IMR-90 (cell line): ENCODE measurements at regions not wholly inside any gene's neighbourhood (a gene's known extent, or its start where the extent isn't known, plus 50 kb on each side); places are given as distances from the start of the nearest gene placed in this dataset.

Source experiments
- ATAC-seq: fragments of 200-7000 bp; cut with Tn5 transposase; 2 replicates; pipeline ENCODE4 v1.9.1; 2020; ENCODE audit warnings: low read depth, mild to moderate bottlenecking, moderate library complexity
- BruUV-seq: library from RNA; stranded (reverse); fragments of 400-500 nt; replicated peaks from 2 replicates; lab custom pipeline; 2021; lab: Mats Ljungman, UMichigan
- CTCF ChIA-PET: fragments of 300-600 bp; formaldehyde crosslinking; extraction: SDS; loops from one replicate; lab custom pipeline; 2021; ENCODE audit warnings: antibody characterized with exemption; lab: Yijun Ruan, JAX
- POLR2A ChIA-PET: fragments of 300-600 bp; sonication (Branson Sonifier 250); formaldehyde crosslinking; loops from one replicate; lab custom pipeline; 2022; ENCODE audit warnings: antibody characterized with exemption; ENCODE audit not compliant: unreplicated experiment; lab: Charles Lee
- DNase-seq: peaks from one replicate; pipeline ENCODE4 v3.0.0; 2013
- H2AFZ ChIP-seq: replicated peaks from 2 replicates; pipeline ENCODE3; 2013; ENCODE audit warnings: low read length, mild to moderate bottlenecking; ENCODE audit not compliant: poor library complexity
- H2AK5ac ChIP-seq: 2 replicates; pipeline ENCODE4 v1.6.1; 2013; ENCODE audit warnings: low read depth, low read length, inconsistent platforms
- H2AK9ac ChIP-seq: replicated peaks from 2 replicates; pipeline ENCODE3; 2013; ENCODE audit warnings: mild to moderate bottlenecking, low read depth, low read length, moderate library complexity; ENCODE audit not compliant: poor library complexity
- H2BK120ac ChIP-seq: 2 replicates; pipeline ENCODE4 v1.6.1; 2013; ENCODE audit warnings: low read depth, low read length, inconsistent platforms
- H2BK15ac ChIP-seq: 3 replicates; pipeline ENCODE4 v1.6.1; 2013; ENCODE audit warnings: low read depth, low read length, inconsistent platforms
- H2BK20ac ChIP-seq: 2 replicates; pipeline ENCODE4 v1.6.1; 2013; ENCODE audit warnings: low read depth, mild to moderate bottlenecking, inconsistent platforms, low read length, moderate library complexity
- H2BK5ac ChIP-seq: 2 replicates; pipeline ENCODE4 v1.6.1; 2013; ENCODE audit warnings: mild to moderate bottlenecking, low read depth, low read length, inconsistent platforms; ENCODE audit not compliant: poor library complexity, severe bottlenecking
- H3K14ac ChIP-seq: replicated peaks from 2 replicates; pipeline ENCODE4 v1.6.1; 2013; ENCODE audit warnings: low read depth, low read length, inconsistent platforms
- H3K18ac ChIP-seq: 2 replicates; pipeline ENCODE4 v1.6.1; 2013; ENCODE audit warnings: low read depth, low read length, control low read depth
- H3K23ac ChIP-seq: 2 replicates; pipeline ENCODE4 v1.6.1; 2013; ENCODE audit warnings: low read depth, low read length, inconsistent platforms
- H3K27ac ChIP-seq: 2 replicates; pipeline ENCODE4 v1.5.1; 2013; ENCODE audit warnings: mild to moderate bottlenecking, control low read depth, low read length; ENCODE audit not compliant: insufficient read depth
- H3K27me3 ChIP-seq: 2 replicates; pipeline ENCODE4 v1.6.1; 2013; ENCODE audit warnings: low read length; ENCODE audit not compliant: control insufficient read depth, insufficient read depth
- H3K36me3 ChIP-seq: 2 replicates; pipeline ENCODE4 v1.6.1; 2013; ENCODE audit warnings: low read length, mixed read lengths; ENCODE audit not compliant: control insufficient read depth, insufficient read depth
- H3K4ac ChIP-seq: 2 replicates; pipeline ENCODE4 v1.6.1; 2013; ENCODE audit warnings: low read depth, low read length, inconsistent platforms
- H3K4me1 ChIP-seq: 2 replicates; pipeline ENCODE4 v1.6.1; 2013; ENCODE audit warnings: low read length, mixed read lengths; ENCODE audit not compliant: control insufficient read depth, insufficient read depth
- H3K4me2 ChIP-seq: 2 replicates; pipeline ENCODE4 v1.6.1; 2013; ENCODE audit warnings: low read depth, mild to moderate bottlenecking, control low read depth, low read length, moderate library complexity
- H3K4me3 ChIP-seq: 2 replicates; pipeline ENCODE4 v1.5.1; 2013; ENCODE audit warnings: low read depth, mild to moderate bottlenecking, control low read depth, low read length, moderate library complexity; ENCODE audit not compliant: insufficient read depth
- H3K56ac ChIP-seq: 2 replicates; pipeline ENCODE4 v1.6.1; 2013; ENCODE audit warnings: low read length, inconsistent platforms; ENCODE audit not compliant: insufficient read depth; ENCODE audit errors: extremely low read depth
- H3K79me1 ChIP-seq, 2 experiments: 2 replicates each; pipeline ENCODE4 v1.6.1; 2013; ENCODE audit warnings: low read length in 2 of 2, inconsistent platforms in 1 of 2, low read depth in 1 of 2
- H3K9ac ChIP-seq: 2 replicates; pipeline ENCODE4 v1.6.1; 2013; ENCODE audit warnings: low read depth, low read length, control low read depth
- H3K9me1 ChIP-seq: 2 replicates; pipeline ENCODE4 v1.6.1; 2013; ENCODE audit warnings: low read length, inconsistent platforms; ENCODE audit not compliant: insufficient read depth
- H3K9me3 ChIP-seq: 2 replicates; pipeline ENCODE4 v1.6.1; 2013; ENCODE audit warnings: low read length; ENCODE audit not compliant: control insufficient read depth, insufficient read depth
- H4K20me1 ChIP-seq: 2 replicates; pipeline ENCODE4 v1.6.1; 2013; ENCODE audit warnings: low read length, inconsistent platforms; ENCODE audit not compliant: insufficient read depth
- H4K5ac ChIP-seq: 2 replicates; pipeline ENCODE4 v1.6.1; 2013; ENCODE audit warnings: mild to moderate bottlenecking, low read depth, low read length, control low read depth
- H4K8ac ChIP-seq, 2 experiments: 2 replicates each; pipeline ENCODE4 v1.6.1; 2013; ENCODE audit warnings: low read depth in 2 of 2, low read length in 2 of 2, control low read depth in 1 of 2, inconsistent platforms in 1 of 2
- H4K91ac ChIP-seq: 2 replicates; pipeline ENCODE4 v1.6.1; 2013; ENCODE audit warnings: low read depth, low read length, inconsistent platforms; ENCODE audit not compliant: insufficient read depth
- CHD1 ChIP-seq: IDR thresholded peaks from 2 replicates; pipeline ENCODE4 v1.6.1; 2012; ENCODE audit warnings: low read depth, low read length, improper control_type of control experiment
- CTCF ChIP-seq: conservative IDR thresholded peaks from 2 replicates; pipeline ENCODE4 v1.5.1; 2012; ENCODE audit warnings: mild to moderate bottlenecking, low read depth, low read length, improper control_type of control experiment
- ELK1 ChIP-seq: fragments of 150-350 bp; IDR thresholded peaks from 2 replicates; pipeline ENCODE4 v1.6.1; 2016; ENCODE audit warnings: low read depth, mild to moderate bottlenecking, low read length, moderate library complexity, borderline replicate concordance
- MAFK ChIP-seq: IDR thresholded peaks from 2 replicates; pipeline ENCODE4 v1.6.1; 2012; ENCODE audit warnings: low read depth, low read length, improper control_type of control experiment
- RAD21 ChIP-seq: IDR thresholded peaks from 2 replicates; pipeline ENCODE4 v1.6.1; 2012; ENCODE audit warnings: low read length, improper control_type of control experiment
- RFX5 ChIP-seq: IDR thresholded peaks from 2 replicates; pipeline ENCODE4 v1.8.0; 2012; ENCODE audit warnings: low read depth, mild to moderate bottlenecking, low read length, moderate library complexity
- SMC3 ChIP-seq: fragments of 150-350 bp; IDR thresholded peaks from 2 replicates; pipeline ENCODE4 v1.6.1; 2016; ENCODE audit warnings: low read depth, mild to moderate bottlenecking, antibody characterized with exemption, low read length, moderate library complexity
- WGBS, 2 experiments: methylation state at CpG; one replicate each; pipeline versions ENCODE4 v1.1.5 to v1.1.7; 2013; ENCODE audit warnings: missing lambda C conversion rate in 2 of 2; ENCODE audit not compliant: insufficient read length in 1 of 2; ENCODE audit errors: extremely low coverage in 2 of 2; 5-methylcytosine and 5-hydroxymethylcytosine counted together
- dilution Hi-C: fragments of 300-500 bp; cut with HindIII; formaldehyde crosslinking; loops from one replicate; pipeline ENCODE4 v1.14.3; 2018; ENCODE audit warnings: low sequenced_read_pairs; ENCODE audit not compliant: unreplicated experiment
- in situ Hi-C: fragments of 300-500 bp; cut with MboI; formaldehyde crosslinking; loops from 3 replicates; pipeline ENCODE4 v1.14.3; 2019; ENCODE audit warnings: low sequenced_read_pairs, inconsistent platforms, mixed read lengths
- intact Hi-C: fragments of 100-400 bp; cut with micrococcal nuclease; formaldehyde crosslinking; loops from 2 replicates; pipeline ENCODE4 v1.10.0; 2022

DNA sequence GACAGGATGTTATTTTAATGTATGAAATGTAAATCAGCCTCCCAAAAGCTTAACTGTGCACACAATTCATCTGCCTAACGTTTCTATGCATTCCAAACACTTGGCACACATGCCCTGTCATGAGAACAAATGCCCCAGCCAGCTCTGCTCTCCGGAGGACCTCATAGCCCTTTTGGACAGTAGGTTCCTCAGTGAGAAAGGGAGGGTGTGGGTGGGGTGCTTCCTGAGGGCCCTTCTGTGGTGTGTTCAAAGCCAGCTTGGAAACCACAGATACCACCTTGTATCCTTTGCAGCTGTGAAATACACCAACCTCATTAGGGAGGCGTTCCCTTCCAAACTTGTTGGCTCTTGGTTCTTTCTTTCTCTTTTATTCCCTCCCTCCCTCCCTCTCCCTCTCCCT lies 102.2 kb upstream of the ASB18 start:
- ChIA-PET POLR2A (no interaction called here), CTCF (no interaction called here)
- TF ChIP-seq ELK1: no peak
- TF ChIP-seq RAD21: no peak
- no peak for TF ChIP-seq SMC3
- TF ChIP-seq CTCF: no peak
- no peak for TF ChIP-seq MAFK
- TF ChIP-seq RFX5: no peak
- no peak for TF ChIP-seq CHD1
- Histone ChIP-seq H4K20me1 (no peaks in the 10 kb centered on the region), H3K36me3 (no peaks in the 10 kb centered on the region), H3K4me3 (no peak overlapping the region), H2BK15ac (no peak overlapping the region), H3K4me1 (no peaks in the 10 kb centered on the region), H3K9ac (no peak overlapping the region), H3K9me1 (no peaks in the 10 kb centered on the region), H3K56ac (no peak overlapping the region), H3K14ac (no peak overlapping the region), H3K23ac (no peak overlapping the region), H4K91ac (no peak overlapping the region), H3K79me1 (no peaks in the 10 kb centered on the region), H4K8ac (no peak overlapping the region), H3K27ac (no peak overlapping the region), H2AFZ (no peak overlapping the region), H2BK5ac (no peak overlapping the region), H3K18ac (no peak overlapping the region), H3K4me2 (no peak overlapping the region), H3K4ac (no peak overlapping the region), H2BK20ac (no peak overlapping the region), H3K9me3 (no peaks in the 10 kb centered on the region), H4K5ac (no peak overlapping the region), H3K27me3 (peaks cover 11% of the 10 kb centered on the region), H2AK5ac (no peak overlapping the region), H2BK120ac (no peak overlapping the region), H2AK9ac (no peak overlapping the region)
- dilution Hi-C loops: no loop called here
- ATAC-seq: no peak
- WGBS, 2 experiments: 60% methylated on average over 1 of the region's 3 CpGs; no CpG with 5 or more reads in 1 of the 2 experiments
- in situ Hi-C loops: no loop called here
- no TSS peak for BruUV-seq
- intact Hi-C loops: no loop called here
- no peak for DNase-seq
